Muscle of back (tissue), 3 donors: ENCODE measurements at regions not wholly inside any gene's neighbourhood (a gene's known extent, or its start where the extent isn't known, plus 50 kb on each side); places are given as distances from the start of the nearest gene placed in this dataset.
"Not testable (repeated sequence)": the region's sequence is repeated elsewhere in the genome, so short reads cannot be mapped to it uniquely, and the experiment has no call there.

ENCODE experiments used
- DNase-seq, 3 donors: peaks; one replicate each; pipeline versions ENCODE4 v3.0.0 to v3.0.0-alpha.2; 2013

DNA sequence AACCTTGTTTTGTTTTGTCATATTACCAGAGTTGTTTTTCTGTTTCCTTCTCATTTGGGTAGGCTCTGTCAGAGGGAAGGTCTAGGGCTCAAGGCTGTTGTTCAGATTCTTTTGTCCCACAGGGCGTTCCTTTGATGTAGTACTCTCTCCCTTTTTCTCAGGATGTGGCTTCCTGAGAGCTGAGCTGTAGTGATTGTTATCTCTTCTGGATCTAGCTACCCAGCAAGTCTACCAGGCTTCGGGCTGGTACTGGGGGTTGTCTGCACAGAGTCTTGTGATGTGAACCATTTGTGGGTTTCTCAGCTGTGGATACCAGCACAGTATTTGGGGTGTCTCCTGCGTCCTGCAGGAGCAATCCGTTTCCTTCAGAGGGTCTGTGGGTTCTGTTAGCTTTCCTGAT, 74.2 kb upstream of the GNG12 start:
- DNase-seq, result not testable (repeated sequence)

- not testable (repeated sequence) for DNase-seq
Observed at GRCh38 chr1:67906015-67906414, 72.7 kb upstream of the GNG12 start.

GRCh38 chr1:67902546-67903223, 69.4 kb upstream of the GNG12 start:
- not testable (repeated sequence) for DNase-seq

GRCh38 chr1:67898033-67898726, 64.9 kb upstream of the GNG12 start:
- no peak for DNase-seq

- peak in 2 of 3 donors; percentile 21 to 56 for DNase-seq
Observed at GRCh38 chr1:67897270-67897949, 64.1 kb upstream of the GNG12 start.

- no peak for DNase-seq
Observed at GRCh38 chr1:67896826-67897225, 63.6 kb upstream of the GNG12 start.

GRCh38 chr1:67894981-67895735, 61.9 kb upstream of the GNG12 start:
- no peak for DNase-seq

DNA sequence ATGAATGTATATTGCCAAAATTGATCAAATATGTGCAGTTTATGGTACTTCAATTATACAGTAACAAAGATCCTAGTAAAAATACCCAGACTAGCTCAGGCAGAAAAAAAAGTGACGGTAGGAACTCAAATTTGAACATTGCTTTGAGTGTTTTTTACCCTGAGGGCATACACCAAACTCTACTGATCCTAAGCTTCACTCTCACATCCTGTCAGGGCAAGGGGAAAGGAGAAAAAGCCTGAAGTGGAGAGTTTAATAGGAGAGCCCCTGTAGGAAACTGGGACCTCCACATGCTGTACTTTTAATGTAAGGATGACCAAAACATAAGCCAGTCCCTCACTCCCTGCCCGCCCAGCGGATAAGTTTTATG, 59.8 kb upstream of the GNG12 start:
- DNase-seq, result no peak

GRCh38 chr1:67892476-67893125, 59.3 kb upstream of the GNG12 start:
- DNase-seq, result peak in 2 of 3 donors; percentile 64 to 84

- DNase-seq, result peak in 1 of 3 donors; percentile 49
Observed at GRCh38 chr1:67890857-67891256, 57.6 kb upstream of the GNG12 start.

DNA sequence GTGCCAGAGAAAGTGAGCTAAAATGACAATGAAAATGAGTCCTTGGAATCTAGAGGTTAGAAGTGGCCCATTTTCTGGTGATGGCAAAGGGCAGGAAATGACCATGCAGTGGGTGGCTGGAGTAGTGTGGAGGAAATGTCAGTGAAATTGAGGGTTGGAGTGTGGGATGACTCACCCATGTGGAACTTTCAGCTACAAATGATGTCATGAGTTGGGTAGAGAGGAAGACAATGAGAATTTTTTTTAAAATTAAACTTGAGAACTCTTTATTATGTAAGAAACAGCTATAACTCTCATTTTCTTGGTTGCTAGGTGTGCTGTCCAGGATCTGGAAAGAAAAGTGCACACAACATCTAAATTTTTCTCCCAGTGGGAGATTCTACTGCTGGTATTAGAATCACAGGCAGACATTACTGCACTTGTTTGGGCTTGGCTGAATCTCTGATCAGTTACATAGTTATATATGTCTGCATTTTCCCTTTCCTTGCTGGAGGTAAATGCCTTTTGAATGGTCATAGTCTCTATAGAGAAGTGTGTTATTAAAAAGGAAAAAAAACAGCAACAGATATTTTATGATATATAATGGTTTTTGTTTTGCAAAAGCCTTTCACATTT, 56.8 kb upstream of the GNG12 start:
- peak in 2 of 3 donors; percentile 66 to 74 for DNase-seq

DNA sequence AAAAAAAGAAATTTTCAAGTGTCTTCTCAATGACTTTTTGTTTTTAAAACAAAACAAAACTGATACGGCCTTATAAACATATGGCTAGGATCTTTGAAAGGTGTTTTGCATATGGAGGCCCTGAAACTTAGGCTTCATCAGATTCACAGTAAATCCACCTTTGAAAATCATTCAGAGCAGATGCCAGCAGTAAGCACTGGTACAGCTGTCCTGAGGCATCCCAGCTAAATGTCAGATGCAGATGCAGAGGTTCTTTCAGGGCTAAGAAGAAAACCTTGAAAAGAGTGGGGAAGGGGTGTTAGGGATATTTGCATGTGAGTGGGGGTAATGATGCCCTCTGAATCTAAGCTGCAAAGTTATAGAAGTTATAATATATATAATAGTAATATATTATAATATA, 56.2 kb upstream of the GNG12 start:
- DNase-seq, result no peak

- peak in 2 of 3 donors; percentile 27 to 65 for DNase-seq
Observed at GRCh38 chr1:67888216-67889106, 55.2 kb upstream of the GNG12 start.

GRCh38 chr1:67887146-67887545, 53.9 kb upstream of the GNG12 start:
- peak in 1 of 3 donors; percentile 36 for DNase-seq

GRCh38 chr1:67886076-67886475, 52.8 kb upstream of the GNG12 start:
- no peak for DNase-seq

- peak in 1 of 3 donors; percentile 74 for DNase-seq
Observed at GRCh38 chr1:67883069-67883468, 49.8 kb upstream of the GNG12 start.
